IPS-NIHi11 (cell line): ENCODE measurements at regions not wholly inside any gene's neighbourhood (a gene's known extent, or its start where the extent isn't known, plus 50 kb on each side); places are given as distances from the start of the nearest gene placed in this dataset.

Experiments used
- DNase-seq: peaks from one replicate; pipeline ENCODE4 v3.0.0; 2012; ENCODE audit warnings: mixed read lengths, low spot score

DNA sequence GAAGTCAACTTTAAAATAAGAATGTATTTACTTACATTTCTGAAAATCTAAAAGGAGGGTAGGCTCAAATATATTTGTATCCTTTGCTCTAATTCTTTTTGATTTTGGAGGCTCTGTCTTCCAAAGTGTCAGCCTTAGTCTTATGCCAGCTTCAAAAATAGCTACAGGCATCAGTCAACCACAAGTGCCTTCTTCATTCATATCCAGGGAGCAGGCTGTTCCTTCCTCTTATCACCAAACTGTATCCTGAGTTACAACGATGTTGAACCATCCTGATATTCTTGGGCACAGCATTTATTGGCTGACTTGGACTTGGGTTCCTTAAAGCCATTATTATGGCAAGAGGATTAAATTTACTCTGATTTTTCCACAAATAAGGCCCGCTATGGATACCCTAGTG is 1161.3 kb downstream of the PCDH17 start:
- no peak for DNase-seq

DNA sequence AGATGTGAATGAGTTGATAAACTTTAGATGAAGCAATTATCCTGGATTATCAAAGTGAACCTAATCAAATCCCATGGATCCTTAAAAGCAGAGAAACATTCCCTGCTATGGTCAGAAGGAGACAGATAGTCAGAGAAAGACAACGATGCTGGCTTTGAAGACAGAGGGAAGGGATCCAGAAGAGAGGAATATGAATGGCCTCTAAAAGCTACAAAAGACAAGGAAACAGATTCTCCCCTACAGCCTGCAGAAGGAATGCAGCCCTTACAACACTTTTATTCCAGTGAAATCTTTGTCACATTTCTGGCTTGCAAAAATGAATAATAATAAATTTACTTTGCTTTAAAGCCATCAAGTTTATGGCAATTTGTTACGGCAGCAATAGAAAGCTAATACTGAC is 1164.2 kb downstream of the PCDH17 start:
- DNase-seq, result no peak

DNA sequence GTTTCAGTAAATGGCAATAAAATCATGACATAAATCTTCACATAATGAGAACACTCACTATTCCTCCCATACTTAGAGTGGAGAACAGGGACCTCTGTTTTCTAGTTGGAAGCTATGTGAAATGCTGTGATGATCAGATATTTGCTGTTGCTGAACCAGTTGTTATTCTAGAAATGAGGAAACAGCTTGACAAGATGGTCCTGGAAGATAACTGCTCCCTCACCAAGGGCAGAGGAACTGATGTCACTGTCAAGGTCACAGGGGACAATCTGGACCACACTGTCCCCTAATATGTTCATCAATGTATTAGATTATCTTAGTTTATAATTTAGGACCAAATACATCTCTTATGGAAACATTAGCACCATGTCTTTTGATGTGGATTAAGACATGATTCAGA is 1173.3 kb downstream of the PCDH17 start:
- DNase-seq, result no peak

DNA sequence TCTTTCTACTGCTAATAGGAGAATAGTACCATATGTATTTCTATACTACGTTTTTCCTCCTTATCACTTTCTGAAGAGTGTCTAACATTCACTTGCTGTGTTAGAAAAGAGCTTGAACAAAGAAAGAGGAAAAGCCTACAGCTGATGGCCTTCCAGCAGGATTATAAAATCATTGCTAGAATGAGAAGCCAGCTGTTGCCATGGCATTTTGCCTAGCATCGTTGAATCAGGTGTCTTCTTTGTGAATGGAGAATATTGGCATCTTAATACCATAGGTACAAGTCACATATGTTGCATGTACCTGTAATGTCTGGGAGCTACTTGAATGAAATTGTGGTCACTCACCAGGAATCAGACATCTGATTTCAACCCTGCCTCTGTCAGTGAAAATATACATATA is 1174.9 kb downstream of the PCDH17 start:
- no peak for DNase-seq

DNA sequence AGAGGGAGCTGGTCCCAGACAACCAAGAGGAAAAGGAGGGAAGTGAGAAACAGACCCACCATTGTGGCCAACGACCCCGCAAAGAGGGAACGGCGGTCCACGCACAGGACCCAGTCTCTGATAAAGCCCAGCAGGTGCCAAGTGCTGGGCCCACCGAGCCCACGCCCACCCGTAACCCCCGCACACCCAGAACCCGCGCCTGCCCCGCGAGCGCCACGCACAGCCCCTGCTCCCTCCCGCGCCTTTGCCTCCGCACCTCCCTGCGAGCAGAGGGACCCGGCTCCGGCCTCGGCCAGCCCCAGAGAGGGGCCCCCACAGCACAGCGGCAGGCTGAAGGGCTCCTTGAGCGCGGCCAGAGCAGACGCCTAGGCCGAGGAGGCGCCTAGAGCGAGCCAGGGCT is 1192.2 kb downstream of the PCDH17 start:
- DNase-seq, result no peak

DNA sequence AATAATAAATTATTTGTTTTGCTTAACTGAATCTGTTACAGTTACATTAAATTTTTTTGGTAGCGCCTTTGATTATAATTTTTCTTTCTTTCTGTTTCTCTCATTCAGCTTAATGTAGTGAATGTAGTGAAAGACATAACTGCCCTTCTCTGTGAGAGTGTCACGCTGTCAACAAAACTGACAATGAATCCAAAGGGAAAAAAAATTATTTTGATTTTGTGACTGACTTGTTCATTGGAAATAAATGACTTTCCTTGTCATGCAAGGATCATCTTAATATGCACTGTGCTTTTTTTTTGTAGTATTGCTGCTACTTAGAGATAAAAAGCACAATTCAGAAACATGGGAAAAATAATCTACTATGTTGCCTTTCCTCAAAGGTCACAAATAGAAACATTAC is 1196.4 kb downstream of the PCDH17 start:
- no peak for DNase-seq

DNA sequence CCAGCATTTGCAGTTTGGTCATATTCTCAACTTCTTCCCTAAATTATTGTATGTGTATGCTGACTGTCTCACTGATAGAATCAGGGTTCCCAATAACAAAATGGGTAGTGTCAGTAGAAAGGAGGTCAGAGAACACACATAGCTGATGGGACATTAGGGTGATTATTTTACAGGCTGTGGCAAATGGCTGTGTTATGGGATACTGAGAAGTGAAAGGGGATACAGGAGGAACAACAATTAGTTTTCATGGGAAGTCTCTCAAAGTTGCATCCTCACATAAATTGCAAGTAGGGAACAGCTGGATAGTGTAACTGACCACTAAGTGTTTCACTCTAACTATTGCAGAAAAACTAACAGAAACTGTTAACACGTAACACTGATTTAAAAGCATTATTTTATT is 1199.3 kb downstream of the PCDH17 start:
- DNase-seq, result no peak

DNA sequence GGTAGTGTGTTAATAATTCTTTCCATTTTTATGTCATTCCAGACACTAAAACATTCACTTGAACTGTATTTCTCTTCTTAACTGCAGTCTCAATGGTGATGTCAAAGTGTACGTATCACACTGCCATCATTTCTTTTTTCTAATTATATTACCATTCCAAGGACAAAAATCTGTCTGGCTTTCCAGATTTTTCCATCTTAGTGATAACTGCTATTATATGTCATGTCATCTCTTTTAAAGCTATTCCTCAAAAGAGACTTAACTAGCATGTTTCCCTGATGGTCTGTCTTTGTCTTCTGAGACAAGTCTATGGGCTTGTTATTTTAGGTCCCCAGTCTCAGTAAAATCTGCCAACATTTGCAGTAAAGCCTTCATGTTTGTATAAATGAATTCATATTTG is 1207.1 kb downstream of the PCDH17 start:
- no peak for DNase-seq

DNA sequence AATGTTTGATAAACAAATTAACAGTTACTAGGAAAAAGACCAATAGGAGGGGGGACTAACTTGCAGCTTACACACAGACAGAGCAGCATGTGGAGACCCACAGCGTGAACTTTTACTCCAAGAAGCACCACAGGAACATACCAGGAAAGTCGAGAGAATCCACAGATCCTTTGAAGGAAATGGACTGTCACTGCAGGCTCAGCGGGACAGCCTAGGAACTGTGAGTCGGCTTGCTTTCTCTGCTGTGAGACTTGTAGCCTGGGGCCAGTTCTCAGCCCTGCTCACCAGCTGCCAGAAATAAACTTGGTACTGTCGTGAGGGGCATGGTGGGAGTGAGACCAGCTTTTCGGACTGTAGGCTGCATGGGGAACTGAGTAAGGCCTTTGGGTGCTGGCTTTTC is 1211.5 kb downstream of the PCDH17 start:
- DNase-seq, result no peak

DNA sequence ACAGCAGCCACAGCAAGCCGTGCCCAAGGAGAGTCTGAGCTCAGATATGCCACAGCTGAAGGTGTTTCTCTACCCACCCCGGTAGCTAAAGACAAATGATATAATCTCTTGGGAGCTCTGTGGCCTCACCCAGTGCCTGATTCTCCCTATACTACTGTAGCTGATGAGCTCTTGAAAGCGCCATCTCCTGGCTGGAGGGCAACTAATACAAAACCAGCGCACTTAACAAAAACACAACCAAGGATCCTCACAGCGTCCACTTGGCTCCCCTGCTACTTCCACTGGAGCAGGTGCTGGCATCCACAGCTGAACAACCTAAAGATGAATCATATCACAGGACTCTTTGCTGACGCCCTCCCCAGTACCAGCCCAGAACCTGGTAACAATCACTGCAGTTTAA is 1212.0 kb downstream of the PCDH17 start:
- DNase-seq, result no peak

DNA sequence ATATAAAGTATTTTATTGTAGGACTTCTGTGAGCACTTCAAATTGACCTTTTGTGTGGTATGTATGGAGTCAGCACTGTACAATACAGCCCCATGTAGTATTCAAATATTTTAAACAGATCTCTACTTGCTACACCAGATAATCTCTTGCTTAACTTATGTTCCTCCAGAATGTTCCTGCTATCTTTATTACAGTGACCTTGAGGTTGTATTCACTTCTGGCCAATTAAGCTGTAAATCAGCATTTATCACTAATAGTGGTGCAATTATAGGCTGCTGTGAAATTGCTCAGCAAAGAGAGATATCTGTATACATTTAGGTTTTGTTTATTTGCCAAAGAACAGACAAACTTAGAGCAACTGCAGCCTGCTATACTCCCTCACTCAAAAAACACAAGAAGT is 1218.6 kb downstream of the PCDH17 start:
- no peak for DNase-seq

DNA sequence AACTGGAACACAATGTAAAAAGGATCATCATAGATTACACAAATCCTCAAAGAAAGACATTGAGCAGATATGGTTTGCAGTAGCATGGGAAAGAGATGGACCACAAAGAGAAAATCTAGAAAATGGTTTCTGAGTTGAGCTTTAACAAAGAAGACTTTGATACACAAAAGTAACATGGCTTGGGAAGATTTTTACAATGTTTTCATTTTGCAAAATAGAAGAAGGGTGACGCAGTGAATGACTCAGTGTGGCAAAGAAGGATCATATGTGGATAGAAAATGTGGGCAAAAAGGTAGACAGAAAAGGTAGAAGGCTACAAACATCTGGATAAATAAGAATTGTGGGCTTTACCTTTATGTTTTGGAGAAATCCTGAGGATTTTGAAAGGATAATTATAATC is 1220.5 kb downstream of the PCDH17 start:
- DNase-seq, result no peak

DNA sequence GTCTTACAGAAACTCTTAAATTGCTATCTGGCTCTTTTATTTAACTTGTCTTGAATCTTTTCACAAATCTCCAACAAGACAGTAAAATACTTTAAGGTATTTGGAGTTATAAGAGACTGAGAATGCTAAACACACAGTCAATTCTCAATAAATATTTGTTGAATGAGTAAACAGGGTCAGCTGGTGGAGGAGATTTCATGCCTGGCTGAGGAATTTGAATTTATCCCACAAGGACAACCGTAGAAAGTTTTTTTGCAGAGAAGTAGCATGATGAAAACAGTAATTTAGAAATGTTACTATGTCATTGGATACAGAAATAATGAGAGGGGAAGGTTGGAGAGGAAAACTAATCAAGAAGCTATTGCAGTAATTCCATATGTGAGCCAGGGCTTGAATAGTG is 1223.7 kb downstream of the PCDH17 start:
- DNase-seq, result no peak

DNA sequence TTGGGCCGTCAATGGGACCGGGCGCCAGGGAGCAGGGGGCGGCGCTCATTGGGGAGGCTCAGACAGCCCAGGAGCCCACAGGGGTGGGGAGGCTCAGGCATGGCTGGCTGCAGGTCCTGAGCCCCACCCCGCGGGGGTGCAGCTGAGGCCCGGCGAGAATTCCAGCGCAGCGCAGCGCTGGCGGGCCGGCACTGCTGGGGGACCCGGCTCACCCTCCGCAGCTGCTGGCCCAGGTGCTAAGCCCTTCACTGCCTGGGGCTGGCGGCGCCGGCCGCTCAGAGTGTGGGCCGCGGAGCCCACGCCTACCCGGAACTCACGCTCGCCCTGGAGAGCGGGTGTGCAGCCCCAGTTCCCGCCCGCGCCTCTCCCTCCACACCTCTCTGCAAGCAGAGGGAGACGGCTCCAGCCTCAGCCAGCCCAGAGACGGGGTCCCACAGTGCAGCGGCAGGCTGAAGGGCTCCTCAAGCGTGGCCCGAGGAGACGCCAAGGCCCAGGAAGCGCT is 1227.4 kb downstream of the PCDH17 start:
- DNase-seq, result no peak

DNA sequence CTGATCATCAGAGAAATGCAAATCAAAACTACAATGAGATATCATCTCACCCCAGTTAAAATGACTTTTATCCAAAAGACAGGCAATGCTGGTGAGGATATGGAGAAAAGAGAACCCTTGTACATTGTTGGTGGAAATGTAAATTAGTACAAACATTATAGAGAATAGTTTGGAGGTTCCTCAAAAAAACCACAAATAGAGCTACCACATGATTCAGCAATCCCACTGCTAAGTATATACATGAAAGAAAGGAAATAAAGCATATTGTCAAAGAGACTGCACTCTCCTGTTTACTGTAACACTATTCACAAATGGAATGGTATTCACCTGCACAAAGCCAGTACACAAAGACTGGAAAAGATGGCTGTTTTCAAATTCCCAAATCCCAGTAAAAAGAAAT is 1233.7 kb downstream of the PCDH17 start:
- no peak for DNase-seq

DNA sequence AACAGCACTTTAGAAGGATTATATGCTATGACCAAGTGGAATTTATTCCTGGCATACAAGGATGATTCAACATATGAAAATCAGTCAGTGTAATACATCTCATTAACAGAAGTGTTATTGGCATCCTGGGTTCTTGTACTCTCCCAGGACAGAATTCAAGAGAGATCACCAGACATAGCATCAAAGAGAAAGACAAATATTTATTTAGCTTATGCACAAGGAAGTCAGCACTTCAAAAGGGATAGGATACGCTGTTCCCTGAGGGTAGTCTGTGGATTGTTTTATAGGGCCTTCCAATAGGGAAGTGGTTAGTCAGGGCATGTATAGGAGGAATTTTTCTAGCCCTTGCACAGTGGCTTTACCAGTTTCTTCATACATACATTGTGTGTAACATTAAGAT is 1238.0 kb downstream of the PCDH17 start:
- DNase-seq, result no peak

DNA sequence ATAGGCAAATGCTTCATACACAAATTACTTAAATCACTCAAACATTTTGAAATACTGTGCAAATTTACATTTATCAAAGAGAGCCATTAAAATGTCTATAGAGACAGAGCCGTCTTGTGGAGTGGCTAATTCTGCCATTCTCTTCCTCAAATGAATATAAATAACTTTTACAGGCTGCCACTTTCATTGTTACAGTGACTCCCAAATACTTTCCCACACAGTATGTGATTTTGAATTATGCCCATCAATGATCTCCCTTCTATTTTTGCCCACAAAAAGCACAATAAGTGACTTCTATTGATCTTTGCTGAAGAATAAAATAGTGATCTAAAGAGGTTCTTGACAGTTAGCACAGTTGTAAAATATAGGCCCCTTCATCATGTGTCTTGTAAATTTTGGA is 1244.9 kb downstream of the PCDH17 start:
- no peak for DNase-seq

DNA sequence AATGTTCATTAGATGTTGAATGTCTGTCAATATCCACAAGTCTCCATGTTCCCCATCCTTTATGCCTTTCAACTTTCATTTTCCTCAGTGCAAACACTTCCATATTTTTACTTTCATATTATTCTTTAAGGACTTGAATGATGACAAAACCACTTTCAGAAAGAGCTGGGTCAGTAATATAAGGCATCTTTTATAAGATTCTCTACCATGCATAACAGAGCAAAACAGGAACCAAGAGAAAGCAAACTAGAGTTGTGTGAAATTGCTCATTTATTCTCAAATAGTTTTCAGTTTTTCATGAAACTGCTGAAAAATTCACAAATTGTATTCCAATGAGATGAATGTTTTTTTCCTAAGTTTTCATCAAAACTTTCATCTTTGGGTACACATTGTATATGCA is 1247.6 kb downstream of the PCDH17 start:
- no peak for DNase-seq

DNA sequence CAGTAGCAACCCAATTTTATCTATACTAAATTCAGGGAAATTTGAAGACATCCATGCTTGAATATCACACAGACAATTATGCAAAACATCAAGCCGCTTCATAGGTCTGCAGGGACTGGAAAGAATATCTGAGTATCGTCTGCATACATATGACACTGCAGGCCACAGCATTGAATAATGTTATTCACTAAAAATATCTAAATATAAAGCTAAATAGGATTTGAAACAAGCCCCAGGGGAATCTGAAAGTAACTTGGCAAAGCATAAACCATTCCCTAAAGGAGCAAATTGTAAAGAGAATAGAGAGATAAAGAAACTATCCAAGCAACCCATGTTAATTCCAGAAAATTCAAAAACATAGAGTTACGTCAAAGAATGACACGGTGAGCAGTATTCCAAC is 1251.0 kb downstream of the PCDH17 start:
- no peak for DNase-seq

DNA sequence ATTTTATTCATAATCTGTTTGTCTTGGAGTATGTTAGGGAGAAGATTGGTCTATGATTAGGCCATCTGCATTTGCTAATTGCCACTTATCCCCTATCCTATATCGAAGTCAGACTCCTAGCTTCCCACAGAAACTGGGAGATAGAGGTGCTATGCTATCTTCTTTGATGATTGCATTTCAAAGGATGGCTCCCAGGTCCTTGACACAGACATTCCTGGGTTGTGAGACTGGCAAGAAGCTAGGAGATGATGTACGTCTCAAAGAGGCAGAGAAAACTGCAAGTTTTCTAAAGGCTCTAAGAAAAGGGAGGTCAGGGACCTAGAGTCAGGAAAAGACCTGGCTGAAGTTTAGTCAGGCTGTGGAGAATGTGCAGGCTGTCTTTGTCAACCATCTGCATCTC is 1251.9 kb downstream of the PCDH17 start:
- DNase-seq, result no peak

DNA sequence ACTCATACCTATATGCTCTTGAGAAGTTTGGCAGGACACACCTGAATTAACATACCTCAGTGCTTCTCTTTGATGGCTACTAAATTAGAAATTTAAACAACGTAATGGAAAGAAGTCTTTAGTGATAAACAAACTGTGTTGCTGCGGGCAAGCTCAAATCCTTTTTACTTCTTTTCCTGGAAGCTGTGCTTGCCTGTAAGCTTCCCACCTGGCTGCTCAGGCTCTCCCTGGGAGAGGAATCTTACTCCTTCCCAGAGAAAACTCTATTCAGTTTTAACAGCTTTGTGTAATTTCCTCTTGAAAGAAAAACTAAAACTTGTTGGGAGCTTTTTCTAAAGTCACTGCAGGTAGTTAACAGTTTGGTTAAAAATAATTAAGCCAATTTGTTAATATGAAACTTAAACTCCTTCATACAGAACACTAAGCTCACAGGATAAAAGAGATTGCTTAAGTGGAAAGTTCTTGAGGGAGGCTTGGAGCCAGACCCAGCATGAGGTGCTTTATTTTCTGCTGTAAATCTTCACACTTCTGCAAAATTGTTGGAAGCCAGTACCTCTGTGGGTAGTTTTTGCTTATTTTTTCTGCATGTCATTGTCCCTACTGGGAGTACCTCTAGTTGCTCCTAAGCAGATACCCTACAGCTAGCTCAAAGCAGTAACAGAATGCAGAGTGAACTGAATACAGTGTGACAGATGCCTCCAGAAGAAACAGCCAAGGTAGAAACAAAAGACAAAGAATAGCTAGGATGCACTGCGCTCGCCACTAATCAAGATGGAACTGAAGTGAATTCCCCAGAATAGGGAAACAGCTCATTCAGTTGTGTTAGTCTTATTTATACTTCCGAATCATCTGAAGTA is 1253.0 kb downstream of the PCDH17 start:
- no peak for DNase-seq

DNA sequence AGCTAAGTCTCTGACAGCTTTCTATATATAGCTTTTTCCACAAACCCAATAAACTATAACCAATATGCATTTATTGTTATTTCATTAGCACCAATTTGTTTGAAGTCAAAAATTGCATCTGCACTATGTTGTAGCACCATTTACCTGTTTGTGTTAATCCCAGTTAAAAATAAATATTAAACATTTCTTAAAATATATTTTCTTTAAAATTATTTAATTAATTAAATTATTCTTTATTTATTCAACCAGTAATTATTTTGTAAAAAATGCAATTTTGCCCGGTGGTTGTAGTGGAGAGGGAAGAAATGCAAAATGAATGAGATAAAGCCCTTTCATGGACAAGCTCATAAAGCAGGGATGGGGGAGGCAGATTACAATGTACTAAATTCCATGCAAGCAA is 1257.9 kb downstream of the PCDH17 start:
- no peak for DNase-seq

DNA sequence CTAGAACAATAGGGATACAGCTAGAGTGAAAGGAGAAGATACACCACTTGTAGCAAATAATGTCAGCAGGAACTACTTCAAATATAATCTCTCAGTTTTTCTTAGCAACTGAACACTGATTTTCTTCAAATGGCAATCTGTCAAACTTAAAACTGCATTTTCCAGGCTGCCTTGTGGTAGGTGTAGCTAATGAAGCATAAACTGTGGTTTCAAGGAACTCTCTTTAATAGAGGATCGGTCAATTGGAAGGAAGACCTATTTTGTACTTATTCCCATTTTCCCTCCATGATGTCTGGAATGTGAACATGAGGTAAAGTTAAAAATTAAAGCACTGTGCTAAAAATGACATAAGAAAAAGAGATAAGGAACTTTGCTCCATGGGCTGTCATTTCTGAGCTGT is 1261.9 kb downstream of the PCDH17 start:
- no peak for DNase-seq

DNA sequence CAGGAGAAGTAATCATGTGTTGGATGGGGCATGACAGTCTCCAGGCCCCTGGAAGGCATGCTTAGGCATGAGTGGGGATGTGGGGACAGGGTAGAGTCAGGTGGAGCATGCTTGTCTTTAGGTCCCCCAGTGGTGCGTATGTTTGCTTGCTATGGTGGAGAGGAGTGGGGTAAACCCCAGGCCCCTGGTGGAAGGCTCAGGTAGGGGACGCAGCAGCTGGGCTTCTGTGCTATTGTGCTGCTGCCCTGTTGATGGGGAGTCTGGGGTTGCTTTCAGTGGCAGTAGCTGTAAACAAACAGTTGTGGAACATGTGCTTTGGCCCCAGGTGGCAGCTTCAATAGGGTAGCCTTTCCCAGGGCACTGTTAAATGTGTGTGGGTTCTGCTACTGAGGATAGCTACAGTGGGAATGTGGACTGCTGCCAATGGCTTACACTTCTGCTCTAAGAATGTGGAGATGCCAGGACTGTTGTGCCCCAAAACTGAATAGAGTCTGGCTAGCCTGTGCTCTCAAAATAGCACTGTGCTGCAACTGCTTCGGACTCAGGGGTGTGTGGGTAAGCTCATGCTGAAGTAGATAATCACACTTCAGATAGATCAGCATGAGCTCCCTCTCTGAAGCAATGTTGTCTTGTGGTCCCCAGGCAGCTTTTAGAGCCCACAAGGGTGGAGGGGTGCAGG is 1257.3 kb downstream of the DIAPH3 start:
- no peak for DNase-seq
